CD14-positive monocyte (primary cell): ENCODE measurements at regions not wholly inside any gene's neighbourhood (a gene's known extent, or its start where the extent isn't known, plus 50 kb on each side); places are given as distances from the start of the nearest gene placed in this dataset.

Experiments
- DNase-seq, 3 donors: peaks; one replicate each; pipeline ENCODE4 v3.0.0-alpha.2; 2011 to 2022
- H2AFZ ChIP-seq: 2 replicates; pipeline ENCODE4 v1.6.0; 2012; ENCODE audit warnings: mild to moderate bottlenecking, low read depth, low read length, inconsistent platforms; ENCODE audit not compliant: insufficient read depth, poor library complexity, severe bottlenecking
- H3K27ac ChIP-seq, 2 donors: 1 replicate in 1 of 2; 2 replicates in 1 of 2; pipeline ENCODE4 v1.5.1; 2012 to 2013; ENCODE audit warnings: low read length in 2 of 2, control low read depth in 1 of 2, inconsistent platforms in 1 of 2, low read depth in 1 of 2, mild to moderate bottlenecking in 1 of 2
- H3K27me3 ChIP-seq, 2 donors: one replicate each; pipeline versions ENCODE4 v1.6.0 to v1.6.1; 2011 to 2013; ENCODE audit warnings: low read length in 2 of 2; ENCODE audit not compliant: control insufficient read depth in 2 of 2, insufficient read depth in 2 of 2
- H3K36me3 ChIP-seq, 2 donors: replicated peaks in 1 of 2; 1 replicate in 1 of 2; 2 replicates in 1 of 2; pipeline versions ENCODE4 v1.5.1 to v1.6.1; 2012 to 2013; ENCODE audit warnings: low read length in 2 of 2, control low read depth in 1 of 2, inconsistent platforms in 1 of 2, mild to moderate bottlenecking in 1 of 2; ENCODE audit not compliant: insufficient read depth in 2 of 2, control insufficient read depth in 1 of 2
- H3K4me1 ChIP-seq, 2 donors: 1 replicate in 1 of 2; 2 replicates in 1 of 2; pipeline versions ENCODE4 v1.5.1 to v1.6.1; 2012 to 2013; ENCODE audit warnings: low read length in 2 of 2, control low read depth in 1 of 2, inconsistent platforms in 1 of 2, mild to moderate bottlenecking in 1 of 2, moderate library complexity in 1 of 2; ENCODE audit not compliant: insufficient read depth in 2 of 2, control insufficient read depth in 1 of 2
- H3K4me2 ChIP-seq: replicated peaks from 2 replicates; pipeline ENCODE3; 2012; ENCODE audit warnings: low read length, moderate library complexity, mild to moderate bottlenecking; ENCODE audit not compliant: poor library complexity, severe bottlenecking; ENCODE audit errors: extremely low read depth
- H3K4me3 ChIP-seq, 3 experiments: fragments of 200-600 bp in 1 of 3; sonication (generic) in 1 of 3; replicated peaks in 1 of 3; 1 replicate in 2 of 3; 2 replicates in 1 of 3; pipeline ENCODE4 v1.5.1; 2011 to 2013; ENCODE audit warnings: low read length in 3 of 3, mild to moderate bottlenecking in 3 of 3, control low read depth in 2 of 3, low read depth in 2 of 3, inconsistent platforms in 1 of 3, moderate library complexity in 1 of 3
- H3K79me2 ChIP-seq: 2 replicates; pipeline ENCODE4 v1.6.0; 2012; ENCODE audit warnings: mild to moderate bottlenecking, control low read depth, inconsistent platforms, low read length, moderate library complexity; ENCODE audit not compliant: insufficient read depth
- H3K9ac ChIP-seq: 2 replicates; pipeline ENCODE4 v1.6.0; 2017; ENCODE audit warnings: low read length, mild to moderate bottlenecking; ENCODE audit not compliant: insufficient read depth, poor library complexity, severe bottlenecking
- H3K9me3 ChIP-seq, 2 donors: replicated peaks in 1 of 2; 1 replicate in 1 of 2; 2 replicates in 1 of 2; pipeline versions ENCODE4 v1.5.1 to v1.6.1; 2012 to 2013; ENCODE audit warnings: low read length in 2 of 2, control low read depth in 1 of 2; ENCODE audit not compliant: control insufficient read depth in 1 of 2, insufficient read depth in 1 of 2
- H4K20me1 ChIP-seq: 2 replicates; pipeline ENCODE4 v1.6.0; 2012; ENCODE audit warnings: mild to moderate bottlenecking, low read length, control low read depth, moderate library complexity; ENCODE audit not compliant: insufficient read depth
- H3K27ac Mint-ChIP-seq, 7 donors: one replicate each; pipeline ENCODE4 v1.8.0; 2020; ENCODE audit warnings: mild to moderate bottlenecking in 7 of 7, mixed read lengths in 7 of 7, moderate library complexity in 6 of 7, inconsistent platforms in 2 of 7
- H3K27me3 Mint-ChIP-seq, 3 donors: one replicate each; pipeline ENCODE4 v1.8.0; 2021 to 2022; ENCODE audit warnings: low read depth in 3 of 3, mild to moderate bottlenecking in 3 of 3, mixed read lengths in 3 of 3, moderate library complexity in 3 of 3, inconsistent platforms in 1 of 3
- H3K36me3 Mint-ChIP-seq, 2 donors: one replicate each; pipeline ENCODE4 v1.8.0; 2020; ENCODE audit warnings: mixed read lengths in 2 of 2, inconsistent platforms in 1 of 2, mild to moderate bottlenecking in 1 of 2
- H3K4me1 Mint-ChIP-seq: one replicate; pipeline ENCODE4 v1.8.0; 2020; ENCODE audit warnings: mild to moderate bottlenecking, mixed read lengths
- H3K4me3 Mint-ChIP-seq, 2 donors: one replicate each; pipeline ENCODE4 v1.8.0; 2020; ENCODE audit warnings: mild to moderate bottlenecking in 2 of 2, mixed read lengths in 2 of 2, moderate library complexity in 1 of 2
- H3K9me3 Mint-ChIP-seq, 7 donors: one replicate each; pipeline ENCODE4 v1.8.0; 2020 to 2022; ENCODE audit warnings: mixed read lengths in 7 of 7, mild to moderate bottlenecking in 6 of 7, moderate library complexity in 6 of 7, inconsistent platforms in 2 of 7
- WGBS: methylation state at CpG from one replicate; pipeline ENCODE4 v1.1.5; 2013; ENCODE audit warnings: missing lambda C conversion rate; ENCODE audit not compliant: insufficient coverage; 5-methylcytosine and 5-hydroxymethylcytosine counted together
- intact Hi-C, 2 donors: fragments of 100-400 bp; cut with micrococcal nuclease; formaldehyde crosslinking; loops; one replicate each; pipeline versions ENCODE4 v1.15.0 to v1.15.1; 2023
- TF ChIP-seq, protein P1 (sequence below): fragments of 200-600 bp; IDR thresholded peaks from one replicate; pipeline ENCODE4 v1.8.0; 2022; ENCODE audit warnings: antibody characterized with exemption, mild to moderate bottlenecking

DNA sequence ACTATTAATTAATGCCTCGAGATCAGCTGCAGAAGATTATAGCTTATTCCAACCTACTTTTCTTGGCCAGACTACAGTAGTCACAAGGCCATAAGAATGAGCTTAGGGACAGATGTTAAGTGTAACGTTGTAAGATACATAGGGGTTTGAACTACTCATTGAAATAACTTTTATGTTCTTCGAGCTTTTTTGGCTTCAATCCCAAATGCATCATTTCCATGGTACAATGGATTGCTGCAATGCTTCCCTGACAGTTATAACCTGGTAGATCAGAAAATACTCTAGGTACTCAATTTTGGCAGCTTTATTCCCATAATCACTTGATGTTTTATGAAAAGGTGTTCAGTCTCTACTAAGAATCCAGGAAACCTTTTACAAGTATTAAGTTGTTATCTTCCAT is 2216.7 kb upstream of the PCDH20 start:
- Histone ChIP-seq H3K9me3 (no peaks in the 10 kb centered on the region), H3K4me2 (no peak overlapping the region), H3K27me3 (no peaks in the 10 kb centered on the region), H3K9ac (no peak overlapping the region), H3K36me3 (no peaks in the 10 kb centered on the region), H3K27ac (no peak overlapping the region), H3K4me3 (no peak overlapping the region), H3K79me2 (no peaks in the 10 kb centered on the region), H2AFZ (no peak overlapping the region), H4K20me1 (no peaks in the 10 kb centered on the region), H3K4me1 (no peaks in the 10 kb centered on the region)
- WGBS, result no CpG with 5 or more reads among the region's 3 CpGs
- no peak for DNase-seq
- intact Hi-C loops, result no loop called here
- H3K4me3 Mint-ChIP-seq, result no peak overlapping the region
- no peaks in the 10 kb centered on the region for H3K4me1 Mint-ChIP-seq
- peaks cover 0 to 6% (median 0%) of the 10 kb centered on the region in 7 donors for H3K9me3 Mint-ChIP-seq
- no peaks in the 10 kb centered on the region for H3K27me3 Mint-ChIP-seq
- TF ChIP-seq, protein P1, sequence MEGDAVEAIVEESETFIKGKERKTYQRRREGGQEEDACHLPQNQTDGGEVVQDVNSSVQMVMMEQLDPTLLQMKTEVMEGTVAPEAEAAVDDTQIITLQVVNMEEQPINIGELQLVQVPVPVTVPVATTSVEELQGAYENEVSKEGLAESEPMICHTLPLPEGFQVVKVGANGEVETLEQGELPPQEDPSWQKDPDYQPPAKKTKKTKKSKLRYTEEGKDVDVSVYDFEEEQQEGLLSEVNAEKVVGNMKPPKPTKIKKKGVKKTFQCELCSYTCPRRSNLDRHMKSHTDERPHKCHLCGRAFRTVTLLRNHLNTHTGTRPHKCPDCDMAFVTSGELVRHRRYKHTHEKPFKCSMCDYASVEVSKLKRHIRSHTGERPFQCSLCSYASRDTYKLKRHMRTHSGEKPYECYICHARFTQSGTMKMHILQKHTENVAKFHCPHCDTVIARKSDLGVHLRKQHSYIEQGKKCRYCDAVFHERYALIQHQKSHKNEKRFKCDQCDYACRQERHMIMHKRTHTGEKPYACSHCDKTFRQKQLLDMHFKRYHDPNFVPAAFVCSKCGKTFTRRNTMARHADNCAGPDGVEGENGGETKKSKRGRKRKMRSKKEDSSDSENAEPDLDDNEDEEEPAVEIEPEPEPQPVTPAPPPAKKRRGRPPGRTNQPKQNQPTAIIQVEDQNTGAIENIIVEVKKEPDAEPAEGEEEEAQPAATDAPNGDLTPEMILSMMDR, result no peak
- no peak overlapping the region for H3K27ac Mint-ChIP-seq
- H3K36me3 Mint-ChIP-seq, result no peaks in the 10 kb centered on the region

DNA sequence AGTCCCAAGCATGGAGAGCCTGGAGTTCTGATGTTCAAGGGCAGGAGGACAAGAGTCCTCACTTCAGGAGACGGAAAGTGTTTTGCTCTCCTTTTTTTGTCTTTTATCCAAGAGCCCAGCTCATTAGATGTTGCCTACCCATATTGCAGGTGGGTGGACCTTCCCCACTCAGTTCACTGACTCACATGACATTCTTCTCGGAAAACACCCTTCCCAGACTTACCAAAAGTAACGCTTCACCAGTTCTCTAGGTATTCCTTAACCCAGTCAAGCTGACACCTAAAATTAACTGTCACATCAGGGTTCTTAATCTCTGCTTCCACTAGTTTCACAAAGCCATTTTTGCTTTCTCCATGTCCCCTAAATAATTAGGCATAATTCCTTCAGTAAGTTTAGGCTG is 2215.4 kb upstream of the PCDH20 start:
- H3K36me3 ChIP-seq, result no peaks in the 10 kb centered on the region
- Mint-ChIP-seq H3K27me3 (no peaks in the 10 kb centered on the region), H3K36me3 (no peaks in the 10 kb centered on the region), H3K4me3 (no peak overlapping the region), H3K9me3 (peaks cover 0 to 6% (median 0%) of the 10 kb centered on the region in 7 donors), H3K4me1 (no peaks in the 10 kb centered on the region), H3K27ac (no peak overlapping the region)
- no peak for DNase-seq
- H3K9ac ChIP-seq, result no peak overlapping the region
- no peaks in the 10 kb centered on the region for H3K9me3 ChIP-seq
- WGBS, result 87% methylated on average over 2 of the region's 3 CpGs
- intact Hi-C loops, result no loop called here
- H3K4me3 ChIP-seq, result no peak overlapping the region
- H3K27me3 ChIP-seq, result no peaks in the 10 kb centered on the region
- TF ChIP-seq, protein P1, result no peak
- H3K4me2 ChIP-seq, result no peak overlapping the region
- H4K20me1 ChIP-seq, result no peaks in the 10 kb centered on the region
- no peaks in the 10 kb centered on the region for H3K4me1 ChIP-seq
- no peak overlapping the region for H2AFZ ChIP-seq
- H3K79me2 ChIP-seq, result no peaks in the 10 kb centered on the region
- H3K27ac ChIP-seq, result no peak overlapping the region
